ENCODE measurements at regions not wholly inside any gene's neighbourhood (a gene's known extent, or its start where the extent isn't known, plus 50 kb on each side); places are given as distances from the start of the nearest gene placed in this dataset.

DNA sequence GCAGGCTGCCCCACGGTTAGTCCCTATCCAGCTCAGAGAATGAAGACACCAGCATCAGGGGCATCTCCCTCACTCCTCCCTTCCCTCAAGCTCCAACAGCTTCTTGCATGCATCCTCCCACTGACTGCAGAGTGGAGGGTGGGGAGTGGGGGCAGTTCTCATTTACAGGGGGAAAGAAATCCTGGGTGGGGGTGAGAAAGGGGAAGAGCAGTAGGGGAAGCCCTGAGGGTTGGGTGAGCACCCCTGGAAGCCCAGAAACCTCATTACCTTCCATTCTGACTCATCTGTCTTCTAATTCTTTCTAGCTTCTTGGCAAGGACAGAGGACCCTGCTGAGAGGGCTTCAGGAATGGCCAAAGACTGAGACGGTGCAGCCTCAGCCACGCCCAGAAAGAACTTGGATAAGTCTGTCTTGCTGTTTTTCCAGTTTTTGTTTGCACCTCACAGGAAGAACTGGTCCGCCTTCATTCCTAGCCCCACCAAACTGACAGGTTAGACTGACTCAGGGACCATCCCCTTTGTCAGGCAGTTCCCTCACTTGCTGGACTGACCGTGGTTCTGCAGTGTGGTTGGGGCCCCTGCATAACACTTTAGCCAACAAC is 52.5 kb upstream of the WSB1 start:
- DNase-seq (ENCODE audit: low read depth, low spot score): no peak

DNA sequence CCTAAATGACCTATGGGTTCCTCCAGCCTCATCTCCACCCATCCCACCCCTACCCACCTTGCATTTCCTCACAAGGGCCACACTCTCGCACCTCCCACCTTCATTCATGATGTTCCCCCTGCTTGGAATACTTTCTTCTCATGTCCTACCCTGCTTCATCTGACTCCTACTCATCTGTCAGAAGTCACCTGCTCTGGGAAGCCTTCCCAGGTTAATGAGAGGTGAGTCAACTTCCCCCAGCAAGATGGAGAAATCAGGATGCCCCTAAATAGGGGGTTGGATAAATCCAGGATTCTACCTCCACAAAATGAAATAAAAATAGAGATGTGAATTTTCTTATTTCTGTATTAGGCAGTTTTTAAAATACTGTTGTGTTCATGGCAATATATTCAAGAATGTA is 51.0 kb upstream of the WSB1 start:
- no peak for DNase-seq (ENCODE audit: low read depth, low spot score)

- DNase-seq (ENCODE audit: low read depth, low spot score): no peak
These were observed 49.9 kb upstream of the WSB1 start for GRCh38 chr17:27244011-27244410.
